Tibial nerve (tissue), 4 donors: ENCODE measurements at regions not wholly inside any gene's neighbourhood (a gene's known extent, or its start where the extent isn't known, plus 50 kb on each side); places are given as distances from the start of the nearest gene placed in this dataset.
A peak's percentile ranks its signal among the peaks of the same experiment; 100 is the strongest.

ENCODE experiments used
- DNase-seq, 2 donors: peaks; one replicate each; pipeline ENCODE4 v3.0.0-alpha.2; 2019; ENCODE audit warnings: low spot score in 2 of 2
- H3K27ac ChIP-seq, 4 donors: fragments of 200-600 bp; sonication (generic) in 3 of 4; one replicate each; pipeline ENCODE4 v1.5.1; 2017 to 2019; ENCODE audit warnings: mild to moderate bottlenecking in 1 of 4
- H3K27me3 ChIP-seq, 2 donors: fragments of 200-600 bp; sonication (generic) in 1 of 2; one replicate each; pipeline versions ENCODE4 v1.5.1 to v1.6.0; 2017 to 2019
- H3K36me3 ChIP-seq, 3 donors: fragments of 200-600 bp; sonication (generic); one replicate each; pipeline ENCODE4 v1.5.1; 2018 to 2019
- H3K4me1 ChIP-seq, 4 donors: fragments of 200-600 bp; sonication (generic) in 3 of 4; one replicate each; pipeline ENCODE4 v1.5.1; 2017 to 2019
- H3K4me3 ChIP-seq, 4 donors: fragments of 200-600 bp; sonication (generic) in 3 of 4; one replicate each; pipeline ENCODE4 v1.5.1; 2017 to 2019; ENCODE audit warnings: mild to moderate bottlenecking in 1 of 4, moderate library complexity in 1 of 4
- H3K9me3 ChIP-seq, 4 donors: fragments of 200-600 bp; sonication (generic) in 3 of 4; one replicate each; pipeline ENCODE4 v1.5.1; 2017 to 2019
- EP300 ChIP-seq, 2 donors: sonication (generic); formaldehyde crosslinking; IDR thresholded peaks; one replicate each; pipeline ENCODE4 v1.6.1; 2017; ENCODE audit warnings: antibody characterized with exemption in 2 of 2, mild to moderate bottlenecking in 1 of 2
- POLR2A ChIP-seq, 2 donors: fragments of 450-650 bp; IDR thresholded peaks; one replicate each; pipeline ENCODE4 v1.6.1; 2017; ENCODE audit warnings: antibody characterized with exemption in 2 of 2, mild to moderate bottlenecking in 2 of 2, moderate library complexity in 2 of 2
- WGBS, 2 donors: methylation state at CpG; one replicate each; pipeline ENCODE4 v1.1.5; 2018; 5-methylcytosine and 5-hydroxymethylcytosine counted together
- TF ChIP-seq, protein P1 (sequence below), 5 experiments: fragments of 200-600 bp in 3 of 5; fragments of 450-650 bp in 2 of 5; sonication (generic) in 3 of 5; IDR thresholded peaks; one replicate each; pipeline ENCODE4 v1.5.1; 2016 to 2019; ENCODE audit warnings: antibody characterized with exemption in 5 of 5, mild to moderate bottlenecking in 3 of 5, moderate library complexity in 2 of 5

DNA sequence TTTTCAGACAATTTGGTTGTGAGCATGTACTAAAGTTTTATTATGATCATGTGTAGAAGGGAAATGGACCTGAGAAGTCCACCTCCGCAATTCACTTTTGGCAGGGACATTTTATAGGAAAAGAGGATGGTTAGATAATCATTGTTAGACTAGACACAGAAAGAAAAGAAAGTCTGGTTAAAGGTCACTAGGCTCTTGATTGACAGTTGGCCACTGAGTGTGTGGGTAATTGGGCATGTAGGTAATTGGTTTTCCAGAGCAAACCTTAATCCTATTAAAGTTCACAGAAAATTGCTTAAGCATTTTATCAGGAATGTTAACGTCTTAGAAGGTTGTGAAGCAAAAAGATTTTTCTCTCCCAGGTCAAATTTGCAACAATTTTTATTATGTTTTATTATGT, 158.5 kb upstream of the CLINT1 start:
- WGBS, 2 donors: 75 to 84% methylated on average over 2 of the region's 2 CpGs
- TF ChIP-seq, protein P1, sequence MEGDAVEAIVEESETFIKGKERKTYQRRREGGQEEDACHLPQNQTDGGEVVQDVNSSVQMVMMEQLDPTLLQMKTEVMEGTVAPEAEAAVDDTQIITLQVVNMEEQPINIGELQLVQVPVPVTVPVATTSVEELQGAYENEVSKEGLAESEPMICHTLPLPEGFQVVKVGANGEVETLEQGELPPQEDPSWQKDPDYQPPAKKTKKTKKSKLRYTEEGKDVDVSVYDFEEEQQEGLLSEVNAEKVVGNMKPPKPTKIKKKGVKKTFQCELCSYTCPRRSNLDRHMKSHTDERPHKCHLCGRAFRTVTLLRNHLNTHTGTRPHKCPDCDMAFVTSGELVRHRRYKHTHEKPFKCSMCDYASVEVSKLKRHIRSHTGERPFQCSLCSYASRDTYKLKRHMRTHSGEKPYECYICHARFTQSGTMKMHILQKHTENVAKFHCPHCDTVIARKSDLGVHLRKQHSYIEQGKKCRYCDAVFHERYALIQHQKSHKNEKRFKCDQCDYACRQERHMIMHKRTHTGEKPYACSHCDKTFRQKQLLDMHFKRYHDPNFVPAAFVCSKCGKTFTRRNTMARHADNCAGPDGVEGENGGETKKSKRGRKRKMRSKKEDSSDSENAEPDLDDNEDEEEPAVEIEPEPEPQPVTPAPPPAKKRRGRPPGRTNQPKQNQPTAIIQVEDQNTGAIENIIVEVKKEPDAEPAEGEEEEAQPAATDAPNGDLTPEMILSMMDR (IDR thresholded peaks at IDR 0.05): no peak
- TF ChIP-seq EP300 (IDR thresholded peaks at IDR 0.05) (no peak), POLR2A (IDR thresholded peaks at IDR 0.05) (no peak)
- Histone ChIP-seq H3K27ac (no peak overlapping the region), H3K4me1 (no peaks in the 10 kb centered on the region), H3K9me3 (no peaks in the 10 kb centered on the region), H3K27me3 (no peaks in the 10 kb centered on the region), H3K4me3 (no peak overlapping the region), H3K36me3 (no peaks in the 10 kb centered on the region)
- no peak for DNase-seq

DNA sequence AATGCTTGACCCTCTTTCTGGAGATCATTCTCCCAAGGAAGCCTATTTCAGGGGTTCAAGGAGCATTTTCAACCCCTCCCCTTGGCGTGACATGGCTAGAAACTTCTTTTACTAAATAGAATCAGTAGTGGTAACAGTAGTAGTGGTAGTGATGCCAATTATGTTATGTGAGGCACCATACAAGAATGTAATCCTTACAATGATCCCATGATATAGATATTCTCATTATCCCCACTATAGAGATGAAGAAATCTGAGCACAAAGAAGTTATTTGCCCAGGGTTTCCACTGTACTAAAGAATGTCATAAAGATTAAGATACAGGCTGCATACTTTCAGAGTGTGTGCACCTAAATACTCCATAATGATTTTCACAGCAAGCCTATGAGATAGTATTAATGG, 155.4 kb upstream of the CLINT1 start:
- Histone ChIP-seq H3K4me1 (no peaks in the 10 kb centered on the region), H3K36me3 (no peaks in the 10 kb centered on the region), H3K4me3 (no peak overlapping the region), H3K9me3 (no peaks in the 10 kb centered on the region), H3K27ac (no peak overlapping the region), H3K27me3 (no peaks in the 10 kb centered on the region)
- no peak for DNase-seq
- TF ChIP-seq, protein P1 (IDR thresholded peaks at IDR 0.05): no peak
- TF ChIP-seq EP300 (IDR thresholded peaks at IDR 0.05) (no peak), POLR2A (IDR thresholded peaks at IDR 0.05) (no peak)
- WGBS, 2 donors: 75 to 80% methylated on average over 1 of the region's 1 CpG

DNA sequence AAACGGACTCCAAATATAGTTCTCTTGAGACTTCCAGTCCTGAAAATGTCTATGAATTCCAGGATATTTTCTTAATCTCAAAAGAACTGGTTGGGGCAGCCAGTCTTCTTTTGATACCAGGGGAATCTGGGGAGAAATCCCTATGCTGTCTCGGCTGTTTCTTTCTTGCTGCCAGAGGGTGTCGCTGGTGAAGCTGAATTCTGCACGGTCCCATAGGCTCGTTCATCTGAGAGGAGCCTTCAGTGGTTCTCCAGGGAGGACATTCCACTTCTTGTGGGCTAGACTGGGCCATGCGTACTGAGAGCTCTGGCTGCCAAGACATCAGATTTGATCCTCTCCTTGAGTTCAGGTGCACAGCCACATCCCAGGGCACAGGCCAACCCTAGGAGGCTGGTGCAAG, 155.0 kb upstream of the CLINT1 start:
- Histone ChIP-seq H3K27ac (no peak overlapping the region), H3K4me3 (no peak overlapping the region), H3K9me3 (no peaks in the 10 kb centered on the region), H3K36me3 (no peaks in the 10 kb centered on the region), H3K4me1 (no peaks in the 10 kb centered on the region), H3K27me3 (no peaks in the 10 kb centered on the region)
- DNase-seq: no peak
- TF ChIP-seq POLR2A (IDR thresholded peaks at IDR 0.05) (no peak), EP300 (IDR thresholded peaks at IDR 0.05) (no peak)
- TF ChIP-seq, protein P1 (IDR thresholded peaks at IDR 0.05): peak in 3 of 5 experiments; percentile 24 to 36 (median 35)
- WGBS, 2 donors: 16 to 22% methylated on average over 6 of the region's 6 CpGs

DNA sequence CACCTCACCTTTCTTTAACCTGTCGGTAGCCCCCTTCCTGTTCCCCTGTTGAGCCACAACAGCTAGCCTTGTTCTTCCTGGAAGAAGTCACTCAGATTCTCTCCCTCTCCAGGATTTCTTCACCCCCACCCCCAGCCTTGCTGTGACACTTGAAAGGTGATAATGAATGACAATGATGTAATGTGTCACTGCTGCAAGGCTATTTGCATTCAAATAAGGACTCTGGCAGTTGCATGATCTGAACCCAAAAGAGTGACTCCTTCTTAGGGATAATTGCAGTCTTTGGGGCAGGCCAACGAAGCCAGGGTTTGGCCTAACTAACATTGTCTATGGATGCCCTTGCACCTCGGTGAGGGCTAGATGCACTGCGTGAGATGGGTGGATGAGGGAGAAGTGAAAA, 154.4 kb upstream of the CLINT1 start:
- Histone ChIP-seq H3K4me1 (no peaks in the 10 kb centered on the region), H3K27ac (no peak overlapping the region), H3K27me3 (no peaks in the 10 kb centered on the region), H3K36me3 (no peaks in the 10 kb centered on the region), H3K4me3 (no peak overlapping the region), H3K9me3 (no peaks in the 10 kb centered on the region)
- DNase-seq: no peak
- TF ChIP-seq POLR2A (IDR thresholded peaks at IDR 0.05) (no peak), EP300 (IDR thresholded peaks at IDR 0.05) (no peak)
- TF ChIP-seq, protein P1 (IDR thresholded peaks at IDR 0.05): no peak
- 56 to 60% methylated on average over 4 of the region's 4 CpGs for WGBS, 2 donors

DNA sequence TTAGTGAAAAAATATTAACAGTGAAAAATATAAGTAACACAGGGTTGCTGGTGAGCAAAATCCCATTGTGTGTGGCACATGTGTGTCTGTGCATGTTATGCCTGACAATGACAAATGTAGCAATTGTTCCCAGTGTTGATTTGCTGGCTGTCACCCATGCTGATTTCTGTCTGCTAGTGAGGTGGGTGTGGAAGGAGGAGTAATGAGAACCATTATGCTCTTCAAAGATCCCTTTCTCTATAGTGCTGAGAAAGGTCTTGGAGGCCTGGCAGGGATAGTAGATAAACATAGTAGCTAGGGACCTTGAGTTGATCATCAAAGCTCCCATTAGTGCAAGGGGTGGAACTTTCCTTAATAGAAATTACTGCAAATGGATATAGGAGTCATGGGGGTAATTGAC, 152.5 kb upstream of the CLINT1 start:
- Histone ChIP-seq H3K27me3 (no peaks in the 10 kb centered on the region), H3K4me3 (no peak overlapping the region), H3K9me3 (no peaks in the 10 kb centered on the region), H3K36me3 (no peaks in the 10 kb centered on the region), H3K4me1 (no peaks in the 10 kb centered on the region), H3K27ac (no peak overlapping the region)
- TF ChIP-seq POLR2A (IDR thresholded peaks at IDR 0.05): no peak
- TF ChIP-seq EP300 (IDR thresholded peaks at IDR 0.05): no peak
- TF ChIP-seq, protein P1 (IDR thresholded peaks at IDR 0.05): no peak
- DNase-seq: no peak
